ENCODE measurements at regions not wholly inside any gene's neighbourhood (a gene's known extent, or its start where the extent isn't known, plus 50 kb on each side); places are given as distances from the start of the nearest gene placed in this dataset.

DNA sequence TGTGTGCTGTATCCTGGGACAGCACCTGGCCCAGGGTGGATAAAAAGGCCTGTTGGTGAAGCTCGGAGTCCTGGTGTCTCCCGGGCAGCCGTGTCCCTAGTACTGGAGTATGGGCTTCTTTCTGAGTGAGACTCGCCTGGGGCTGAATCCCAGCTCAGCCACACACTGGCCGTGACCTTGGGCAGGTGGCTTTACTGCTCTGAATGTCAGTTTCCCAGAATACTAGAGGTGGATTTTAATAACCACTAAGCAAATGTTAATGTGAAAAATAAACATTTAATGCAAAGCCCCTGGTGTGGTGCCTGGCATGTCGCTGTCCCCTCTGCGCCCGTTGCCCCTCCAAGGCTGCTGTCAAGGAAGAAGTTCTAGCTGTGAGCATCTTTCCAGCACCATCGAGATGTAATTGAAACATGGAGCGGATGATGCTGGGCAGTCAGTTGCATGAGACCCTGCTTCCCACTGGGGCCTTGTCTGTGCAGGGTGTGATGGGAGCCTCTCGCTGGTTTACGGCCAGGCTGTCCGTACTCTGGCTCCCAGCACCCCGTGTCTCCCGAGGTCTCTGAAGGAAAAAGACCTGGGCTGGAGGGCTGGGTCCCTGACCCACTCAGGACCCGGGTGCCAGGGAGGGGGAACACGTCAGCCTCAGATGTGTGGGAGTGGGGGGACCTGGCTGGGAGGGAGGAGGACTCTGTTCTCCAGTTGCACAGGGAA lies 527.8 kb downstream of the MATN1 start:
- Histone ChIP-seq H3K4me1 (ENCODE audit: control insufficient read depth, low read depth, low read length) (no peaks in the 10 kb centered on the region), H3K36me3 (ENCODE audit: control insufficient read depth, low read depth, low read length) (no peaks in the 10 kb centered on the region), H3K27ac (ENCODE audit: low read length) (no peak overlapping the region), H3K4me3 (ENCODE audit: low read length) (no peak overlapping the region), H3K27me3 (ENCODE audit: control insufficient read depth, insufficient read depth, low read length) (no peaks in the 10 kb centered on the region), H3K9ac (ENCODE audit: low read length) (no peak overlapping the region), H3K9me3 (ENCODE audit: control insufficient read depth, low read depth, low read length) (no peaks in the 10 kb centered on the region)

- H3K27me3 ChIP-seq (ENCODE audit: control insufficient read depth, insufficient read depth, low read length), result no peaks in the 10 kb centered on the region
- no peaks in the 10 kb centered on the region for H3K4me1 ChIP-seq (ENCODE audit: control insufficient read depth, low read depth, low read length)
- H3K27ac ChIP-seq (ENCODE audit: low read length), result no peak overlapping the region
- no peaks in the 10 kb centered on the region for H3K36me3 ChIP-seq (ENCODE audit: control insufficient read depth, low read depth, low read length)
- H3K4me3 ChIP-seq (ENCODE audit: low read length), result no peak overlapping the region
- no peak overlapping the region for H3K9ac ChIP-seq (ENCODE audit: low read length)
- H3K9me3 ChIP-seq (ENCODE audit: control insufficient read depth, low read depth, low read length), result no peaks in the 10 kb centered on the region
Observed at GRCh38 chr1:30194741-30195423, 528.5 kb downstream of the MATN1 start.

DNA sequence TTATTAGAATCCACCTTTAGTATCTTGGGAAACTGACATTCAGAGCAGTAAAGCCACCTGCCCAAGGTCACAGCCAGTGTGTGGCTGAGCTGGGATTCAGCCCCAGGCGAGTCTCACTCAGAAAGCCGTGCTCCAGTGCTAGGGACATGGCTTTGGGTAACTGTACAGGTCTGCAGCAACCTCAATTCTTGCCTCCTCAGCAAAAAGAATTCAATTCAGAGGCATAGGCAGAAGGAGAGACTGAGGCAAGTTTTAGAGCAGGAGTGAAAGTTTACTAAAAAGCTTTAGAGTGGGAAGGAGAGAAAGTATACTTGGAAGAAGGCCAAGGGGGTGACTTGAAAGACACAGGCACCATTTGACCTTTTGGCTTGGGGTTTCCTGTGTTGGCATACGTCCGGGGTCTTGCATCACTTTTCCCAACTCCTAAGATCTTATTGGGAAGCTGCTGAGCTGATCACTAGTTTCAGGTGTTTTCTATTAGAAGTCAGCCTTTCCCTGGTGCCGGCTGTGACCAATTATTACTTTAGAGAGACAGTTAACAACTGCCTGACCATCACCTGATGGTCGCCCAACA lies 529.3 kb downstream of the MATN1 start:
- no peaks in the 10 kb centered on the region for H3K36me3 ChIP-seq (ENCODE audit: control insufficient read depth, low read depth, low read length)
- H3K4me1 ChIP-seq (ENCODE audit: control insufficient read depth, low read depth, low read length), result no peaks in the 10 kb centered on the region
- no peaks in the 10 kb centered on the region for H3K27me3 ChIP-seq (ENCODE audit: control insufficient read depth, insufficient read depth, low read length)
- no peak overlapping the region for H3K27ac ChIP-seq (ENCODE audit: low read length)
- no peak overlapping the region for H3K9ac ChIP-seq (ENCODE audit: low read length)
- H3K4me3 ChIP-seq (ENCODE audit: low read length), result no peak overlapping the region
- H3K9me3 ChIP-seq (ENCODE audit: control insufficient read depth, low read depth, low read length), result no peaks in the 10 kb centered on the region

DNA sequence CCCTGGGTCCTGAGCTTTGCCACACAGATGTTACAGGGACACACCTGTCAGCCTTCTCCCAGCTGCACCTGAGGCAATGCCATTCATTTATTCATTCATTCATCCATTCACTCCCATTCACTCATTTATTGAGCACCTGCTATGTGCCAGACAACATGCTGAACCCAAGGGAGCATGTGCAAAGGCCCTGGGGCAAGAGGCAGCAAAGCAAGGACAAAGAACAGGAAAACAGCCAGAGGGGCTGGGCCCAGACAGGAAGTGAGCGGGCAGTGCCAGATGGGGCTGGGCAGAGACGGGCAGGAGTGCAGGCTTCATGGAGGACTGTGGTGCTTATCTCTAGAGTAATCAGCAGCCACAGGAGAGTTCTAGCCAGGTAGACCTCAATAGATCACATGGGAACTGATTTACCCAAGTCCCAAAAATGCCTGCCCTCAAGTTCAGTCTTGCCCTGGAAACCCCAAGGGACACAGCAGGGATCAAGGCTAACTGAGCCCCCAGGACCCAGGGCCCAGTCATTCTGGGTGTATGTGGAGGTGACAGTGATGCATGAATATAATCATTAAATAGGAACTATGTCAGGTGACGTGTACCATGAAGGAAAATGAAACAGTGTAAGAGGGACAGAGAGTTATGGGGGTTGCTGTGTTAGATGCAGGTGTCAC lies 530.3 kb downstream of the MATN1 start:
- no peak overlapping the region for H3K27ac ChIP-seq (ENCODE audit: low read length)
- no peaks in the 10 kb centered on the region for H3K27me3 ChIP-seq (ENCODE audit: control insufficient read depth, insufficient read depth, low read length)
- no peaks in the 10 kb centered on the region for H3K4me1 ChIP-seq (ENCODE audit: control insufficient read depth, low read depth, low read length)

DNA sequence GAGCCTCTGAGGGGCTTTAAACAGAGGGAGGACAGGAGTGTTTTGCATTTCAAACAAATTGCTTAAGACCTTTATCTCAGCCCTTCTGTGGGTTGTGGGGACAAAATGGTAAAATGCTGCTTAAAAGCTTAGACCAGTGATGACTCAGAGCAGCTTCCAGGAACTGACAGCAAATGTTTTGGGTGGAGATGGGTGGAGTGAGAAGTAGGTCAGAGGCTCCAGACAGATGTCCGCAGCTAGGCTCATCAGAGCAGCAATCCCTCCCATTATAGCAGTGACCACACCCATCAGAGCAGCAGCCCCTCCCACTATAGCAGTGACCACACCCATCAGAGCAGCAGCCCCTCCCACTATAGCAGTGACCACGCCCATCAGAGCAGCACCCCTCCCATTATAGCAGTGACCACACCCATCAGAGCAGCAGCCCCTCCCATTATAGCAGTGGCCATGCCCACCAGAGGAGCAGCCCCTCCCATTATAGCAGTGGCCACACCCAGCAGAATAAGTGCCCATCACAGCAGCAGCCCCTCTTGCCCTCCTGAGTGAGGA lies 532.2 kb downstream of the MATN1 start:
- Histone ChIP-seq H3K27ac (ENCODE audit: low read length) (no peak overlapping the region), H3K9me3 (ENCODE audit: control insufficient read depth, low read depth, low read length) (no peaks in the 10 kb centered on the region), H3K4me3 (ENCODE audit: low read length) (no peak overlapping the region), H3K4me1 (ENCODE audit: control insufficient read depth, low read depth, low read length) (no peaks in the 10 kb centered on the region), H3K27me3 (ENCODE audit: control insufficient read depth, insufficient read depth, low read length) (no peaks in the 10 kb centered on the region), H3K9ac (ENCODE audit: low read length) (no peak overlapping the region), H3K36me3 (ENCODE audit: control insufficient read depth, low read depth, low read length) (no peaks in the 10 kb centered on the region)

More for the DNA sequence above, 530.3 kb downstream of the MATN1 start:
- no peak overlapping the region for H3K4me3 ChIP-seq (ENCODE audit: low read length)
- H3K9me3 ChIP-seq (ENCODE audit: control insufficient read depth, low read depth, low read length), result no peaks in the 10 kb centered on the region
- H3K36me3 ChIP-seq (ENCODE audit: control insufficient read depth, low read depth, low read length), result no peaks in the 10 kb centered on the region
- no peak overlapping the region for H3K9ac ChIP-seq (ENCODE audit: low read length)

DNA sequence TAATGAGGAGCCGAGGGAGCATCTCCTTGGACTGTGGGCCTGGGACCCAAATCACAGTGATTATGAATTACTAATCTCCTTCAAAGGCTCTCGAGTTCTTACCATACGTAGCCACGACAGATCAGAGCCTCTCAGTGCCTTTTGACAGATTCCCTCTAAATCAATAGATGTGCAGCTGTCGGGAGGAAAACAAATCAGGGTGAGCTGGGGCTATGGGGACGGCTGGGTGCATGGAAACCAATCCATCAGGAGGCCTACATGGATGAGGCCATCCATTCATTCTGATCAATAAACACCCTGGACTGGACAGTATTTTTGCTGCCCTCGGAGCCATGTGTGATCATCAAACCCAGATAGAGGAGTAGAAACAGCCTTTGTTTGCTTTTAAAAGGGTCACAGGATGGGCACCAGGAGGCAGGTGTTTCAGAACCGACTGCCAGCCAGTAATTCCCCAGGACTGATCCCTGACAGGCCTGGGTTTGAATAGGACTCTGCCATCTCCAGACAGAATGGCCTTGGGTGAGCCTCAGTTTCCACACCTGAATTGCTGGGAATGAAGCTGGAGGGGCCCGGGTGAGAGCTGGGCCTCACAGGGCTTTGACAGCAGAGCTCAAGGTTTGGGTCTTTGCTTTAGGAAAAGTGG lies 532.8 kb downstream of the MATN1 start:
- Histone ChIP-seq H3K27ac (ENCODE audit: low read length) (no peak overlapping the region), H3K4me3 (ENCODE audit: low read length) (no peak overlapping the region), H3K36me3 (ENCODE audit: control insufficient read depth, low read depth, low read length) (no peaks in the 10 kb centered on the region), H3K27me3 (ENCODE audit: control insufficient read depth, insufficient read depth, low read length) (no peaks in the 10 kb centered on the region), H3K4me1 (ENCODE audit: control insufficient read depth, low read depth, low read length) (no peaks in the 10 kb centered on the region), H3K9ac (ENCODE audit: low read length) (no peak overlapping the region), H3K9me3 (ENCODE audit: control insufficient read depth, low read depth, low read length) (no peaks in the 10 kb centered on the region)

DNA sequence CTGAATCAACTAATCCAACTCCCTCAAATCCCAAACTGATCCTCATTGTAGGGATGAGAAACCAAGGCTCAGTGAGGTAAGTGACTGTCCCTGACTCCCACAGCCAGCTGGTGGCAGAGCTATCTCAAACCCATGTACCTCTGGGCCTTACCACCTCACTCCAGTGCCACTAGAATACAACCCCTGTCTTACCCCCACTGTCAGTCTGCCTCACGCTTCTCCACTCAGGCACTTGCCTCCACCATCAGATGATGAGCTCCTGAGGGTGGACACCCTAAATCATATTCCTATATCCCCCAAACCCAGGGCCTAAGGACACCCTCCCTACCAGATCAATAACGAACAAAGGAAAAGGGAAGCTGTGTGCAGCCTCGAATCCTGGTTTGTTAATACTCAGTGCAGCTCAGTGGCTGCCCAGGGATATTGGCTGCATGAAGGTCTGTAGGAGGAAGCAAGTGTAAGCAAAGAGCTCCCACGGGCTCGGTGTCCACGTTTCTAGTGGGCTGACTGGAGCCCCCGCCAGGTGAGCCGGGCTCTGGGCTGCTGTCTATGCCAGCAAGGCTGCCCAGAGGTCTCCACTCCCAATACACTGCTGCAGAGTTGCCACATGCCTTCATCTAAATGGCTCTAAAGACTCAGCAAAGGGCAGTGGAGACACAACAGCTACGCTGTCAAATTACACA lies 533.4 kb downstream of the MATN1 start:
- no peaks in the 10 kb centered on the region for H3K27me3 ChIP-seq (ENCODE audit: control insufficient read depth, insufficient read depth, low read length)

GRCh38 chr1:30188999-30189398 lies 534.4 kb downstream of the MATN1 start:
- H3K36me3 ChIP-seq (ENCODE audit: control insufficient read depth, low read depth, low read length), result no peaks in the 10 kb centered on the region
- no peak overlapping the region for H3K9ac ChIP-seq (ENCODE audit: low read length)
- H3K4me1 ChIP-seq (ENCODE audit: control insufficient read depth, low read depth, low read length), result no peaks in the 10 kb centered on the region
- no peaks in the 10 kb centered on the region for H3K27me3 ChIP-seq (ENCODE audit: control insufficient read depth, insufficient read depth, low read length)
- H3K4me3 ChIP-seq (ENCODE audit: low read length), result no peak overlapping the region
- H3K27ac ChIP-seq (ENCODE audit: low read length), result no peak overlapping the region
- H3K9me3 ChIP-seq (ENCODE audit: control insufficient read depth, low read depth, low read length), result no peaks in the 10 kb centered on the region

More for the DNA sequence above, 533.4 kb downstream of the MATN1 start:
- no peaks in the 10 kb centered on the region for H3K9me3 ChIP-seq (ENCODE audit: control insufficient read depth, low read depth, low read length)
- no peak overlapping the region for H3K27ac ChIP-seq (ENCODE audit: low read length)
- no peak overlapping the region for H3K4me3 ChIP-seq (ENCODE audit: low read length)
- H3K36me3 ChIP-seq (ENCODE audit: control insufficient read depth, low read depth, low read length), result no peaks in the 10 kb centered on the region
- H3K9ac ChIP-seq (ENCODE audit: low read length), result no peak overlapping the region
- no peaks in the 10 kb centered on the region for H3K4me1 ChIP-seq (ENCODE audit: control insufficient read depth, low read depth, low read length)

DNA sequence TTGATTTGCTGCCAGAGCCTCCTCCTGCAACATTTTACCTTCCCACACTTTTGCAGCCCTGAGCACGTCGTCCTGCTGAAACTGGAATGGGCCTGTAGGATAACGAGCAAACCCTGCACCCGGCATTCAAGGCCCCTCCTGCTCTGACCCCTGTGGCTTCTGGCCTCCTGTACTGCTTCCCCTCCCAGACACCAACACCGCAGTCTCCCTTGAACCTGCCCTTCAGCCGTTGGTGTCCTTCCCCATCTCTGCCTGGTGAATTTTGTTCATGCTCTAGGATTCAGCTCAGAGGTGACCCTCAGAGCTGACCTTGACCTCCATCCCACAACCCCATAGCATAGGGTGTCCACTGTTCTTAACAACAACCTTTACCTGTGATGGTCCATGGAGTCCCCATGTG lies 535.1 kb downstream of the MATN1 start:
- no peak overlapping the region for H3K9ac ChIP-seq (ENCODE audit: low read length)
- no peaks in the 10 kb centered on the region for H3K27me3 ChIP-seq (ENCODE audit: control insufficient read depth, insufficient read depth, low read length)
- H3K4me3 ChIP-seq (ENCODE audit: low read length), result no peak overlapping the region
- no peak overlapping the region for H3K27ac ChIP-seq (ENCODE audit: low read length)
- H3K4me1 ChIP-seq (ENCODE audit: control insufficient read depth, low read depth, low read length), result no peaks in the 10 kb centered on the region
- no peaks in the 10 kb centered on the region for H3K36me3 ChIP-seq (ENCODE audit: control insufficient read depth, low read depth, low read length)
- no peaks in the 10 kb centered on the region for H3K9me3 ChIP-seq (ENCODE audit: control insufficient read depth, low read depth, low read length)

DNA sequence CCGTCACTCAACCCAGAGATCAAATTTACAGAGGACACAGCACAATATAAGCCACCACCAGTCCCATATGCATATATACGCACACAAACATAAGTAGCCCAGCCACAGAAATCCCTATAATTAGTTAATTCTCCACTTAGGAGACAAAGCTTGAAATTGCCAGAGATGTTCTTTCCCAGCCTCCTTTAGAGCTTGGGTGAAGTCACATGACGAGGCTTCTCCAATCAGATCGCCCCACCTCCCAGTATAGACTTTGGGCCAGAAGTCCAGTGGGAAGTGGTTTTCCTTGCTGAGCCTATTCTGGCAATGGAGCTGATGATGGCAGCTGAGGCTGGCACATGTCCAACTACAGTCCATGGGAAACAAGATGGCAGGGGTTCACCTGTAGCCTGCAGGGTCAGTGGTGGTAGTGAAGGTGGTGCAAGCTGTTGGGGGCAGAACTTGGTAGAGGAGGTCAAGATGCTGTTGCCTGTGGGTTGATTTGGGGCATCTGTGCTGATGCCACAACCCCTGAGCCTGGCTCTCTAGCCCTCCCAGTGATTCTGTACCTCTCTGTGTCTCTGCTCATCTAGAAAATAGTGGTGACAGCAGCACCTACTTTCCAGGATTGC lies 535.9 kb downstream of the MATN1 start:
- Histone ChIP-seq H3K4me1 (ENCODE audit: control insufficient read depth, low read depth, low read length) (no peaks in the 10 kb centered on the region), H3K9ac (ENCODE audit: low read length) (no peak overlapping the region), H3K27ac (ENCODE audit: low read length) (no peak overlapping the region), H3K9me3 (ENCODE audit: control insufficient read depth, low read depth, low read length) (no peaks in the 10 kb centered on the region), H3K4me3 (ENCODE audit: low read length) (no peak overlapping the region), H3K27me3 (ENCODE audit: control insufficient read depth, insufficient read depth, low read length) (no peaks in the 10 kb centered on the region), H3K36me3 (ENCODE audit: control insufficient read depth, low read depth, low read length) (no peaks in the 10 kb centered on the region)

Measured in iPS-18a (cell line).